DND-41 (cell line): ENCODE measurements at regions not wholly inside any gene's neighbourhood (a gene's known extent, or its start where the extent isn't known, plus 50 kb on each side); places are given as distances from the start of the nearest gene placed in this dataset.

Source experiments
- CTCF ChIP-seq: IDR thresholded peaks from 2 replicates; pipeline ENCODE4 v1.5.1; 2012; ENCODE audit warnings: borderline replicate concordance, low read length, moderate library complexity, mild to moderate bottlenecking; ENCODE audit not compliant: poor library complexity, severe bottlenecking; ENCODE audit errors: extremely low read depth
- EZH2 ChIP-seq: IDR thresholded peaks from 3 replicates; pipeline ENCODE4 v1.6.1; 2012; ENCODE audit warnings: borderline replicate concordance, low read depth, mild to moderate bottlenecking, moderate library complexity, low read length, inconsistent platforms; ENCODE audit not compliant: severe bottlenecking

- no peak for TF ChIP-seq CTCF
- TF ChIP-seq EZH2 = no peak
Measured at GRCh38 chr3:137061186-137061585, 103.4 kb downstream of the IL20RB start.
